Spinal cord (tissue), 9 donors: ENCODE measurements at regions not wholly inside any gene's neighbourhood (a gene's known extent, or its start where the extent isn't known, plus 50 kb on each side); places are given as distances from the start of the nearest gene placed in this dataset.

Source experiments
- DNase-seq, 6 donors: peaks; one replicate each; pipeline versions ENCODE4 v3.0.0 to v3.0.0-alpha.2; 2013 to 2015; ENCODE audit warnings: low spot score in 6 of 6, low read depth in 4 of 6
- H3K27ac ChIP-seq: one replicate; pipeline ENCODE4 v1.5.1; 2013; ENCODE audit warnings: low read depth, low read length, control low read depth
- H3K27me3 ChIP-seq: one replicate; pipeline ENCODE4 v1.6.1; 2013; ENCODE audit warnings: low read length; ENCODE audit not compliant: control insufficient read depth, insufficient read depth
- H3K36me3 ChIP-seq: one replicate; pipeline ENCODE4 v1.6.1; 2013; ENCODE audit warnings: low read length; ENCODE audit not compliant: control insufficient read depth, insufficient read depth
- H3K4me1 ChIP-seq: one replicate; pipeline ENCODE4 v1.6.1; 2013; ENCODE audit warnings: low read length; ENCODE audit not compliant: control insufficient read depth, insufficient read depth
- H3K4me3 ChIP-seq: one replicate; pipeline ENCODE4 v1.5.1; 2013; ENCODE audit warnings: low read depth, low read length, control low read depth
- H3K9me3 ChIP-seq: one replicate; pipeline ENCODE4 v1.6.1; 2013; ENCODE audit warnings: low read length; ENCODE audit not compliant: control insufficient read depth, insufficient read depth
- WGBS: methylation state at CpG from one replicate; pipeline ENCODE4 v1.1.5; 2013; ENCODE audit warnings: missing lambda C conversion rate; ENCODE audit not compliant: insufficient coverage; 5-methylcytosine and 5-hydroxymethylcytosine counted together
- donor health status: healthy.

DNA sequence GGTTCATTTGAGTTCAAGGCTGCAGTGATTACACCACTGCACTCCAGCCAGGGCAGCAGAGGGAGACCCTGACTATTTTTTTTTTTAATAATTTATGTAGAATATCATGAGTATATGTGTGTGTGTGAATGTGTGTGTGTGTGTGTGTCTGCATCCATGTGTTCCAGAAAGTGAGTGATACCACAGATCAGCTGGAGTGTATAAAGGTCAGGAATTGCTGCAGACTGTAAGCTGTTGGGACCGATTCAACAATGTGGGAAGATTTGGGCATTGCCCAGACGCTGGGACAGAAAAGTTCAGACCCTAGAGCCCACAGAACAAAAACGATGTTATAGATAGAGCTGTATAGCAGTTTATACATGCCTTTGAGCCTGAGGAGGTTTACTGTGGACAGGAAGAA lies 435.6 kb downstream of the CCSER2 start:
- H3K36me3 ChIP-seq, result no peaks in the 10 kb centered on the region
- DNase-seq, result no peak
- H3K4me3 ChIP-seq, result no peak overlapping the region
- no peaks in the 10 kb centered on the region for H3K9me3 ChIP-seq
- H3K27ac ChIP-seq, result no peak overlapping the region
- WGBS, result 88% methylated on average over 3 of the region's 3 CpGs
- no peaks in the 10 kb centered on the region for H3K4me1 ChIP-seq
- H3K27me3 ChIP-seq, result no peaks in the 10 kb centered on the region

DNA sequence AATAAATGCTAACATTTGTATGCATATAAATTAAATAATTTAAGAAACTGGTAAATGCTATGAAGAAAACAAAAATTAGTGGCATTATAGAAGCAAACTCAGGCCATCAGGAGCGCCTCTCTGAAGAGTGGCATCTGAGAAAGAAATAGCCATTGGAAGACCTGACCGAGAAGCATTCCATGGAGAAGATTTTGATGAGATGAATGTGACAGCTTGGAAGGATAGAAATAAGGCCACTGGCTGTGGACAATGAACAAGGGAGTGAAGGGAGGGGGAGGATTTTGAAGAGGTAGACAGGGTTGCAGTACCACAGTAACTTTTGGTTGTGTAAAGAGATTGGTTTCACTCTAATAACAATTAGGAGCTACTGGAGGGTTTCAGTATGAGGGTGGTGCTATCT lies 436.7 kb downstream of the CCSER2 start:
- H3K4me3 ChIP-seq, result no peak overlapping the region
- no peaks in the 10 kb centered on the region for H3K9me3 ChIP-seq
- WGBS, result 91% methylated on average over 2 of the region's 2 CpGs
- no peak overlapping the region for H3K27ac ChIP-seq
- no peaks in the 10 kb centered on the region for H3K36me3 ChIP-seq
- no peaks in the 10 kb centered on the region for H3K4me1 ChIP-seq
- DNase-seq, result no peak
- H3K27me3 ChIP-seq, result no peaks in the 10 kb centered on the region

DNA sequence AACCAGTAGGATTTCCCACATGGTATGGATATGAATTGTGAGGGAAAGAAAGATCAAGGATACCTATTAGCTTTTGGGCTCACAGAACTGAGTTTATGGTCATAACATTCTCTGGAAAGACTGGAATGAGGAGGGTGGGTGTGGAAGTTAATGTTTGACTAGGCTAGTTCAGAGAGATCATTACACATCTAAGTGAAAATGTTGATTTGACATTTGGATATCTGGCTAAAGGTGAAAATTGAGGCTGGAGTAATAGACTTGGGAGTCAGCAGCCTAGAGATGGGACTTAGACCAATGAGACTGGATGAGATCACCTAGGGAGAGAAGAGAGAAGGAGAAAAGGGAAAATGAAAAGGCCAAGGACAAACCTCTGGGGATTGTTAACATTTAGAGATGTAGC lies 437.3 kb downstream of the CCSER2 start:
- Histone ChIP-seq H3K27ac (no peak overlapping the region), H3K4me1 (no peaks in the 10 kb centered on the region)

DNA sequence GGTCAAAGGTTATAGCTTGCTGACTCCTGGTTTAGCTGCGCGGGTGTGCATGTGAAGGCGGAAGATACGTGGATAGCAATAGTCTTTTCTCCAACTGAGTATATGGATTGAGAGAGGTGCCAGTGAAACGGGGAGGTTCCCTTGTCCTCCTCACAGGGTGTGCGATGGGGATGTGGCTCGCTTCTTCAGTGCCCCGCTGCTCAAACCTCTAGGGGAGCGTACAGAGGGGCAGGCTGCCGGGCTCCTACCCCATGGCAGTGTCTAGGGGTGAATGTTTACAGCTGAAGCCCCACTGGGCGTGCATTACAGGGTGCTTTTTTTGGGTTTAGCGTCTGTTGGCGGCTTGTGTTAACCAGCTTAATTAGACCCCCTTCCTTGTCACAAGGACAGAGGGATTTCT lies 438.5 kb downstream of the CCSER2 start:
- Histone ChIP-seq H3K4me3 (no peak overlapping the region), H3K4me1 (no peaks in the 10 kb centered on the region), H3K27me3 (no peaks in the 10 kb centered on the region), H3K27ac (no peak overlapping the region), H3K9me3 (no peaks in the 10 kb centered on the region), H3K36me3 (no peaks in the 10 kb centered on the region)
- WGBS, result 98% methylated on average over 7 of the region's 13 CpGs
- DNase-seq, result no peak

More for the DNA sequence above, 437.3 kb downstream of the CCSER2 start:
- DNase-seq, result no peak
- Histone ChIP-seq H3K9me3 (no peaks in the 10 kb centered on the region), H3K4me3 (no peak overlapping the region), H3K36me3 (no peaks in the 10 kb centered on the region), H3K27me3 (no peaks in the 10 kb centered on the region)

DNA sequence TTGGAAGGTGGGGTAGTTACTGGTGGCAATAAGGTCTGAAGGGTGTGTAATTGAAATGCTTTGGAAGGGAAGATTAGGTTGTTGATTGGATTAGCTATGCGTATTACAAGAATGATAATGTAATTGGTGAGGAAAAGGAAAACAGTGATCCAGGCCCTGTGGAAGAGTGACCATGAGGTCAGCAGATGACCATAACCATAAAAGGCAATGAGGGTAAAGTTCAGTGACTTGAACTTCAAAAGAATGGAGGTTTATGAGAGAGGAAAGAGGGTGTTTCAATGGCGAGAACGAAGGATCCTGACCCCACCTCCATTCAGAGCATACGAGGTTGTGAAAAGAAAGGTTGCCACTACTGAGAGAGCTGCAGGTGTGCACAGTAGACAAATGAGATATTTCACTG lies 439.7 kb downstream of the CCSER2 start:
- Histone ChIP-seq H3K27me3 (no peaks in the 10 kb centered on the region), H3K36me3 (no peaks in the 10 kb centered on the region), H3K4me1 (no peaks in the 10 kb centered on the region), H3K27ac (no peak overlapping the region), H3K9me3 (no peaks in the 10 kb centered on the region), H3K4me3 (no peak overlapping the region)
- DNase-seq, result no peak
- WGBS, result 87% methylated on average over 3 of the region's 4 CpGs

DNA sequence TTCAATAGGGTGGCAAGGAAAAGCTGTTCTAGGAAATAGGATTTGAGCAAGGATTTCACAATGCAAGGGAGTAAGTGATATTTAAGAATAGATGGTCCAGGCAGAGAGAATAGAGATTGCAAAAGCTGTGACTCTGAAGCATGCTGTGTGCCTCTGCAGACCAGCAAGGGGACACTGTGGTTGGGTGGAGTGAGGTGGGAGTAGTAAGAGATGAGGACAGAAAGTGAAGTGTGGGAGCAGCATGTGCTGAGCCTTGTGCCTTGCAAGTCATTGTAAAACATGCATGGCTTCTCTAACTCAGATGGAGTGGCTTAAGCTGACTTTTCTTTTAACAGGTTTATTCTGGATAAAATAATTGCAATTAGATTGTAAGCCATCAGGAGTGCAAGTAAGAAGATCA lies 442.4 kb downstream of the CCSER2 start:
- Histone ChIP-seq H3K9me3 (no peaks in the 10 kb centered on the region), H3K4me1 (no peaks in the 10 kb centered on the region), H3K36me3 (no peaks in the 10 kb centered on the region), H3K4me3 (no peak overlapping the region), H3K27me3 (no peaks in the 10 kb centered on the region), H3K27ac (no peak overlapping the region)
- no peak for DNase-seq

DNA sequence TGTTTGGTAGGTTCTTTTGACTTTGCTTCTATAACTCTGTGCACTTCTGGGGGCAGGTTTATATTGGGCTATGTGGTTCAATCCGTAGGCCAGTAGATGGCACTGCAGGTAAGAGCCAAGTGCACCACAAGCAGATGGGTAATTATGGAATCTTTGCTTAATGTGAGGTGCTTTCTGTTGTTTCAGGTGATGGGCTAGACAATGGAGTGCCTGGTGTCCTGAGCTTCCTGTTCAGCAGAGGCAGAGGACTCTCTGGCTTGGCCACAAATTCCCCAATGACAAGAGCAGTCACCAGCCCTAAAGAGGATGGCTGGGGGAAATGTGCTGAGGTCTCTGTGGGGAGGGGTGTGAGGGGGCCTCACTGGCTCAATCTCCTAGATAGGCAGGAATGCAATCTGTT lies 455.0 kb downstream of the CCSER2 start:
- no peaks in the 10 kb centered on the region for H3K4me1 ChIP-seq
- WGBS, result 0% methylated on average over 1 of the region's 1 CpG
- H3K4me3 ChIP-seq, result no peak overlapping the region
- no peak overlapping the region for H3K27ac ChIP-seq
- no peaks in the 10 kb centered on the region for H3K36me3 ChIP-seq
- peaks cover 1% of the 10 kb centered on the region for H3K9me3 ChIP-seq
- DNase-seq, result peak in 4 of 6 donors; percentile 13 to 87 (median 50)
- no peaks in the 10 kb centered on the region for H3K27me3 ChIP-seq

DNA sequence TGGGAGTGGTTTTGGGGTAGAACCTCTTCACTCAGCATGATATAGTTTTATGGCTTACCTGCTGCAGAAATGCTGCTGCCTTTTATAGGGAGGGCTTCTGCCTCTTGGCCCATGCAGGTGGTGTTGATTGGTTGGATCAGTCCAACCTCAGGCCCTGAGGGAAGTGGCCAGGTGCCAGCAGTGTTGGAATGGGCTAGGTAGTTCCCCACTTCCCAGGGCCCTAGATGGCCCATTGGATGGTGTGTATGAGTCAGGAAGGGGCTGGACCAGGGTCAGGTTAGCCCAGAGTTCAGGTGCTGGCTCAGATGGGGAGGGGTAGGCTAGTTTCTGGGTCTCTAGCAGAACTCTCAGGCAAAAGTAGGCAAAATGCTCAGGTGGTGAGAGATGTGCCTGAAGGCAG lies 455.5 kb downstream of the CCSER2 start:
- Histone ChIP-seq H3K27me3 (no peaks in the 10 kb centered on the region), H3K4me3 (no peak overlapping the region), H3K27ac (no peak overlapping the region), H3K36me3 (no peaks in the 10 kb centered on the region), H3K4me1 (no peaks in the 10 kb centered on the region), H3K9me3 (peaks cover 1% of the 10 kb centered on the region)
- no peak for DNase-seq

DNA sequence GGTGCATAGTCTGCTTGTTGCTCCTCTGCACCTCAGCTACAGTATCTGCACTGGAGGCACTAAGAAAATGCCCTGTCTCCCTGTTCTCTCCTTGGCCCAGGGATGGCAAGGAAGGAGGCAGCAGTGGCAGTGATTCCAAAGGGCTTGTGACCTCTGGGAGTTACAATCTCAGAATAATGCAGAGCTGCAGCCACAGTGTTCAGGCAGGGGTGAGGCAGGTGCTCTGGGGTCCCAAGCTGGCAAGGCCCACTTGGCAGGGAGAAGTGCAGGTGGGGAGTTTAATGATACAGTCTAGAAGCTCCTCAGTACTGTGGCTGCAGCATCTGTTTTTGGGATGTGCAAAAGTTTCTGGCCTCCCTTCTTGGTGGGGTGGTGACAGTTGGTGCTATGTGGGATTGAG lies 456.4 kb downstream of the CCSER2 start:
- H3K9me3 ChIP-seq, result peaks cover 1% of the 10 kb centered on the region
- H3K4me1 ChIP-seq, result no peaks in the 10 kb centered on the region
- H3K36me3 ChIP-seq, result no peaks in the 10 kb centered on the region
- DNase-seq, result no peak
- no peaks in the 10 kb centered on the region for H3K27me3 ChIP-seq
- H3K27ac ChIP-seq, result no peak overlapping the region
- no peak overlapping the region for H3K4me3 ChIP-seq

DNA sequence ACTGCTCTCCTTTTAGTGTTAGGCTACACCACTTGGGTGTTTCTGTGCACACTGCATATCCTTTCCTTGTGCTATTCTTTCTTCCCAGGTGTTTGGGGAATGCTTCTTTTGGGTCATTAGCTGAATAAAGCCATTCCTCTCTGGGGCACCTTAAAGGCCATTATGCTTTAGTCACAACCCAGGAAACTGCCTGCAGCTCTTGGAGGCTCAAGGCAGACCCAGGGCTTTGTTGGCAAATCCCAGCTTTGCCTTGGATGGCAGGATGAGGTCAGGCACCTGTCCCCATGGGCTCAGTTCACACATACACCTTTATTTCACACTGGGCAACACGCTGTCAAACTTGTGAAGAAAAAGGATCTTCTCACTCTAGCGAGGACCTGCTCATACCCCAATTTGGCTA lies 460.6 kb downstream of the CCSER2 start:
- H3K4me1 ChIP-seq, result no peaks in the 10 kb centered on the region
- WGBS, result 60% methylated on average over 1 of the region's 2 CpGs
- no peak overlapping the region for H3K4me3 ChIP-seq
- no peaks in the 10 kb centered on the region for H3K36me3 ChIP-seq
- no peaks in the 10 kb centered on the region for H3K27me3 ChIP-seq
- DNase-seq, result peak in 1 of 6 donors; percentile 63
- H3K27ac ChIP-seq, result no peak overlapping the region
- H3K9me3 ChIP-seq, result peaks cover 1% of the 10 kb centered on the region

DNA sequence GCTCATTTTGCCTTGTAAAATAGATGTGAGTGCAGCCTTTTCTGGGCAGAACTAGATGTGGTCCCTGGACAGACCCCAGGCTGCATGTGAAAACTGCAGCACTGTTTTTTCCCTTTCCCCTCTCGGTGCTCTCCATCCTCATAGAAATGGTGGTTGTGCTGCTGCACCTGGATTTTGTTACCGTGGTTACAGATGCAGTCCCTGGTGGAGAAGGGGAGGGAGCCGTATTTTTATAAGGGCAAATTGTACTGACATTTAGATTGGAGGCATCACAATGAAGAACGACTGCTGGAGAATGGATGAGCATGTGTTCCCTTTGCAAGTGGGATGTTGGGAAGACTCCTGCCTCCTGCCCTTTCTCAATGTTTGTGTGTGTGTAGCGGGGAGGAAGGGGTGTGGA lies 469.9 kb downstream of the CCSER2 start:
- Histone ChIP-seq H3K27ac (no peak overlapping the region), H3K36me3 (no peaks in the 10 kb centered on the region), H3K4me1 (no peaks in the 10 kb centered on the region), H3K4me3 (no peak overlapping the region), H3K9me3 (no peaks in the 10 kb centered on the region), H3K27me3 (no peaks in the 10 kb centered on the region)
- 23% methylated on average over 3 of the region's 5 CpGs for WGBS
- peak in 1 of 6 donors; percentile 86 for DNase-seq
